Activated T-helper 17 cell treated with anti-CD3 and anti-CD28 coated beads, Interleukin-2, amount 50 U/mL, for 72 hours (primary cell): ENCODE measurements at regions not wholly inside any gene's neighbourhood (a gene's known extent, or its start where the extent isn't known, plus 50 kb on each side); places are given as distances from the start of the nearest gene placed in this dataset.

ENCODE experiments used
- ATAC-seq: fragments of 150-1000 bp; cut with Tn5 transposase; replicated peaks from 2 replicates; pipeline ENCODE4 v1.10.0; 2021; ENCODE audit warnings: mild to moderate bottlenecking, moderate library complexity
- H3K27ac Mint-ChIP-seq: one replicate; pipeline ENCODE4 v1.8.0; 2022; ENCODE audit warnings: mixed read lengths
- H3K27me3 Mint-ChIP-seq: one replicate; pipeline ENCODE4 v1.8.0; 2022; ENCODE audit warnings: mixed read lengths
- H3K36me3 Mint-ChIP-seq: one replicate; pipeline ENCODE4 v1.8.0; 2022; ENCODE audit warnings: low read depth, mild to moderate bottlenecking, mixed read lengths
- H3K4me1 Mint-ChIP-seq: one replicate; pipeline ENCODE4 v1.8.0; 2022; ENCODE audit warnings: mixed read lengths
- H3K4me3 Mint-ChIP-seq: one replicate; pipeline ENCODE4 v1.8.0; 2022; ENCODE audit warnings: mild to moderate bottlenecking, mixed read lengths
- H3K9me3 Mint-ChIP-seq: one replicate; pipeline ENCODE4 v1.8.0; 2022; ENCODE audit warnings: mixed read lengths

DNA sequence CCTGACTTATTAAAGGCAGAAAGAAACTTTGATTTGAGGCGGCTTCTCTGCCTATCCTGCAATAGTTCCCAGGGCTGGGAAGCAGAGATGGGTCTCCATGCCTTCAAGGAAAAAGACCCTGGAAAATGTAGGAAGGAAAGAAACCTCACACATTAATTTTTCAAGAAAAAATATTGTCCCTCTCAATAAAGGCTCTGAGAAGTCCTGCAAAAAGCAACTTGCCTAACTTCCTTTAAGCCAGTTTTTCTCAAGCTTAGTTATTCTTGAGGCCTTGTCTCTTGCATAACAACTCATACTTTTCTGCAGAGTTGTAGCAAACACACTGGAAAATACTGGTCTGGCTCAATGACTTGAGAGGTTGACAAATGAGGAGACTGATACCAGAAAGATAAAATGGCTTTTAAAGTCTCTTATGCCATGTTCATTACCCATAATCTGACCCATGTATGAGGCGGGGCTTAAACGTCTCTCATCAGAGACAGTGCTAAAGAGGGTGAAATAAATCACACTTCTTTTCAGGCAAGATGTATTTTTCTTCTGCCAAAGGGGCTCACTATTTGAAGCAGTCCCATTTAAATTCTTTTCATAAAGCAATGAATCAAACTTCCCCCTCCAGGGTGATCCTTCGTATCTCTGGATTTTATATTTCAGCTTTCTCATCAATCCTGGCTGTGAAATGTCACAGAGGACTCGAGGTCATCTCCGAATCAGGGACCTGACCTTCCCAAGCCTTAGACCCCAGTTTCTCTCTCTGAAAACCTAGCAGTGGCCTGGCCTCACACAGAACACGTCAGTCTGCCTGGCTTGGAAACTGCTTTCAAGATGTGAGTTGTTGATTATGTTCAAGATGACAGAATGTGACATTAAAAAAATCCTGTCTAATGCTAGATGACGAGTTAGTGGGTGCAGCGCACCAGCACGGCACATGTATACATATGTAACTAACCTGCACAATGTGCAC, 82.3 kb upstream of the KCNG1 start:
- no peak for ATAC-seq
- Mint-ChIP-seq H3K36me3 (no peaks in the 10 kb centered on the region), H3K27ac (no peak overlapping the region), H3K27me3 (peaks cover 19% of the 10 kb centered on the region), H3K4me3 (no peak overlapping the region), H3K4me1 (no peaks in the 10 kb centered on the region), H3K9me3 (no peaks in the 10 kb centered on the region)

DNA sequence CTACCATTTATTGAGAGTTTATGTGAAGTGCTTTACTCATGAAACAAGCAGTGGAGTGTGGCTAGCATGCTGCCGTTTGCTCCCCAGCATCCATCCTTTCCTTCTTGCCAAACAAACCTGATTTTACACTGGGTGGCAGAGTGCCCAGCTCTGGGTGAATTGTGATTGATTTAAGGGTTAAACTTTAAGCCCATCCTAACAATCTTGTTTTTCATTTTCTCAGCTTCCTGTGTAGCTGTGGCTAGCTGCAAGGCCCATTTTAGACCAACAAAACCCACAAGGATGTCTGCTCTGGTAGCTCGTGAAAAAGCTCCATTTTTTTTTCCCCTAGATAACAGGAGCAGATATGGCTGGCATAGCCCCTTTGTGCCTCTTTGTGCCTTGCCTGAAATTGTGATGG, 77.7 kb upstream of the KCNG1 start:
- Mint-ChIP-seq H3K4me1 (no peaks in the 10 kb centered on the region), H3K4me3 (no peak overlapping the region), H3K27ac (no peak overlapping the region), H3K27me3 (peaks cover 13% of the 10 kb centered on the region), H3K9me3 (no peaks in the 10 kb centered on the region), H3K36me3 (no peaks in the 10 kb centered on the region)
- no peak for ATAC-seq

DNA sequence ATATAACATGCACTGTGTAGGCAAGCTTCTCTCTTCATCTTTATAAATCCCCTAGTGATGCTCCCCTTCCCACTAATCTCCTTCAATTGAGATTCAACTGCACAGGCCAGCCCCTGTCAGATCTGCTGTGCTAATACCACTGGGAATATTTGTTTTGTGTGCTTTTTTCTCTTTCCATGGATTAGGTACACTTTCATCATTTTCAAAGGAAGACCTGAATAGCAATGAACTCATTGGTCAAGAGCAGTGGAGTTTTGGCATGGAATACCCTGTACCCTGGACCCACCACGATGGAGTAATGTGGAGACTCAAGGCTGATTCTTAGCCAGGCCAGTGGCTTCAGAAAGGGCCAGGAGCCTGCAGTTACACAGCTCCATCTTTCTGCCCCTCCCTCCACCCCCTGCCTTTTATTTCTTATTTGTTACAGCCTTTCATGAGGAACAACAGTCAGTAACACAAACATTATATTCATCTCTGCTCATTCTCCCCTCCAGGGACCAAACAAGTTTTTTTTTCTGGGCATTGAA, 75.4 kb upstream of the KCNG1 start:
- ATAC-seq, result no peak
- peaks cover 30% of the 10 kb centered on the region for H3K27me3 Mint-ChIP-seq
- H3K4me1 Mint-ChIP-seq, result no peaks in the 10 kb centered on the region
- no peak overlapping the region for H3K4me3 Mint-ChIP-seq
- no peaks in the 10 kb centered on the region for H3K36me3 Mint-ChIP-seq
- H3K9me3 Mint-ChIP-seq, result no peaks in the 10 kb centered on the region
- H3K27ac Mint-ChIP-seq, result no peak overlapping the region

DNA sequence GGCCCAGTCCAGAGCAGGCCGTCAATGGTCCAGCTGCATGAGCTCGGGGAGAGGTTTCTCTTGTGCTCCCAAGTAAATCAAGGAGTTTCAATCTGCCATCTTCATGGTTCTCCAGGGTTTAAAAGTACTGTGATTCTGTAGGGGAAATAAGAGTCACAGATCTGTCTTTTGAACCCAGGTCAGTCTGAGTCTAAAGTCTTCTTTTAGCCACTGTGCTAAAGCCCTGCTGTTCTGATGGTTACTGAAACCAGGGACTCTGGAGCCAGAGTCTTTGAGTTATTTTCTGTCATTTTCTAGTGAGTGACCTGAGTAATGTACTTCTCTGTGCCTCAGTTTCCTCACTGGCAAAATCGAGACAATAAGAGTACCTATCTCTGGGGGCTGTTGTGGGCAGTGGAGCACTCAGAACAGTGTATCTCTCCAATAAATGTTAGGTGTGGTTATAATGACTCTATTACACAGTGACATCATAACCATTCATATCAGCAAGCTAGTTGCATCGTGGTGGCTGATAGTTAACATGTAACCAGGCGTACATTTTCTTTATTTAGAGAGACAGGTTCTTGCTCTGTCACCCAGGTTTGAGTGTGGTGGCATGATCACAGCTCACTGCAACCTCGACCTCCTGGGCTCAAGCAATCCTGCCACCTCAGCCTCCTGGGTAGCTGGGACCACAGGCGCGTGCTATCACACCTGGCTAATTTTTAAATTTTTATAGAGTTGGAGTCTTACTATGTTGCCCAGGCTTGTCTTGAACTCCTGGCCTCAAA, 74.6 kb upstream of the KCNG1 start:
- Mint-ChIP-seq H3K4me3 (no peak overlapping the region), H3K27ac (no peak overlapping the region), H3K4me1 (peaks cover 1% of the 10 kb centered on the region), H3K27me3 (peaks cover 33% of the 10 kb centered on the region), H3K9me3 (no peaks in the 10 kb centered on the region), H3K36me3 (no peaks in the 10 kb centered on the region)
- no peak for ATAC-seq

DNA sequence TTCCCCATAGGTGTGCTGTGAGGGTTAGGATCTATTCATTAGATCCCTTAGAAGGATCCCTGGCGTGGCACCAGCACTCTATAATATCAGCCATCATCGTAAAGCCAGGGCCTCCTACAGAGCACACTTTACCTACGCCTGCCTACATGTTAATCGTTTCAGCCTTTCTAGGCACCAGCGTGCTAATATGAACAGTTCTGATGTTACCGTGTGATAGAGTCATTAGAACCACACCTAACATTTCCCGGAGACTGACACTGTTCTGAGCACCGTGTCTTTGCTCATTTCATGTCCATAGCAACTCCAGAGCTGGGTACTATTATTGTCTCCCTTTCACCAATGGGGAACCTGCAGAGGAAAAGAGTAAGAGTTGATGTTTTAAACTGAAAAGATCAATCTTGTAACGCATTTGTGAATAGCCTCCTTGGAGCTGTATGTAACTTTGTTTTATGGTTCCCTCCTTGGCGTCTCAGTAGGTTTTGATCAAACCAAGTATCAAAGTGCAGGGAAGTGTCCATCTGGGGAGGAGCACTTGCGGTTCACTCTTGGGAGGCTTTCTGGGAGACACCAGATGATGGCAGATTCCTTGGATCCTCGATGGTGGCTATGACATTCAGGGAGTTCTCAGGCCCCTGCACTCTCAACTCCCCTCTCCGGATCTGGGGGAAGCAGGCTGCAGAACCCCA, 73.8 kb upstream of the KCNG1 start:
- no peaks in the 10 kb centered on the region for H3K36me3 Mint-ChIP-seq

DNA sequence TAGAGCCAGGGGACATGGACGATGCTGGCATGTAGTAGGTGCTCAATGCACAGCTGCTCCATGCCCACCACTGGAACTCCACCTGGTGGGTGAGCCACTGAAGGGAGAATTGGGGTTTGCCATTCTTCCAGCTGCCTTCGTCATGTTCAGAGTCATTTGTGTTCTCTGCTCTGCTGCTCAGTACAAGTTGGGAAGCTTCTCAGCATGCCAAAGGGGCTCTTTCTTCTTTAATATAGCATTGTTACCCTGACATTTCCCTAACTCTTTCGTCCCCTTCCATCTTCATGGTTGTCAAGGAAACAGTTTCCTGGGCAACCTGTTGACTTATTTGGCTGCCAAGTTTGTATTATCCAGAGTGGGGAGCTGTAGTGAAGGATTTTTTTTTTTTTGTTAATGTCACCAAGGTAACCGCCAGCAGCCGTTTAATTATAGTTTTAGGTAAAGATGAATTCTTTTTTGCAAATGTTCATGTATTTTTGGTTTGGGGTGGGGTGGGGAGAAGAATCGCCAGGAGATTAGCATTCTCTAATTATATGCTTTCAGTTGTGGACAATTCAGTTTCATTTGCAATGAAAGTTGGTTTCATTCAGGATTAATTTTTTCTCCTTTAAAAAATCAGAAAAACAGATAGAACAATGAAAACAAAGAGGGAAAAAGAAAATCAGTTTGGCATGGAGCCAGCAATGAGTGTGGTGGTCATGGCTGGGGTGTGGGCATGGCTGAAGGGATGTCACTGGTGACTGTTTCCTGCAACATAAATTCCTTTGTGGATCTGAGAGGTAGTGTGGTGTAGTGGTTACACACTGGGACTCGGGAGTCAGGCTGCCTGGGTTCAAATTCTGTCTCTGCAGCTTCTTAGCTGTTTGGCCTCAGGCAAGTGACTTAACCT, 73.0 kb upstream of the KCNG1 start:
- peaks cover 47% of the 10 kb centered on the region for H3K27me3 Mint-ChIP-seq
- no peak overlapping the region for H3K27ac Mint-ChIP-seq
- peaks cover 4% of the 10 kb centered on the region for H3K4me1 Mint-ChIP-seq
- H3K36me3 Mint-ChIP-seq, result no peaks in the 10 kb centered on the region
- H3K4me3 Mint-ChIP-seq, result no peak overlapping the region
- ATAC-seq, result no peak
- no peaks in the 10 kb centered on the region for H3K9me3 Mint-ChIP-seq

More for the DNA sequence above, 73.8 kb upstream of the KCNG1 start:
- Mint-ChIP-seq H3K27ac (no peak overlapping the region), H3K9me3 (no peaks in the 10 kb centered on the region), H3K4me3 (no peak overlapping the region), H3K27me3 (peaks cover 40% of the 10 kb centered on the region), H3K4me1 (peaks cover 4% of the 10 kb centered on the region)
- no peak for ATAC-seq

DNA sequence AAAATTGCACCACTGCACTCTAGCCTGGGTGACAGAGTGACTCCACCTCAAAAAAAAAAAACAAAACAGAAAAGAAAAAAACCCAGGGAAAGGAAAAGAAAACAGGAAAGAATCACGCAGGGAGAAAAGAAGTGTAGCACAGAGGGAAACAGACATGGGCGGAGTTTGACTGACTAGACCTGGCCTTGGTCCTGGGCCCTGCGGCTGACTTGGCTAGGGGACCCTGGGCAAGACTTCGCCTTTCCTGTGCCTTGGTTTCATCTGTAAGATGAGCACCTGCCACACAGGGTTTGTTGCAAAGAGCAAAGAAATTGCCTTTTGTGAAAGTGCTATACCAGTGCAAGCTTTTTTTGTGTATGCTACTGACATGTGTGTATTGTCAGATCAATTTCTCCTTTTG, 71.3 kb upstream of the KCNG1 start:
- no peaks in the 10 kb centered on the region for H3K9me3 Mint-ChIP-seq
- peaks cover 4% of the 10 kb centered on the region for H3K4me1 Mint-ChIP-seq
- no peak overlapping the region for H3K27ac Mint-ChIP-seq
- no peak for ATAC-seq
- H3K36me3 Mint-ChIP-seq, result no peaks in the 10 kb centered on the region
- peaks cover 59% of the 10 kb centered on the region for H3K27me3 Mint-ChIP-seq
- no peak overlapping the region for H3K4me3 Mint-ChIP-seq

DNA sequence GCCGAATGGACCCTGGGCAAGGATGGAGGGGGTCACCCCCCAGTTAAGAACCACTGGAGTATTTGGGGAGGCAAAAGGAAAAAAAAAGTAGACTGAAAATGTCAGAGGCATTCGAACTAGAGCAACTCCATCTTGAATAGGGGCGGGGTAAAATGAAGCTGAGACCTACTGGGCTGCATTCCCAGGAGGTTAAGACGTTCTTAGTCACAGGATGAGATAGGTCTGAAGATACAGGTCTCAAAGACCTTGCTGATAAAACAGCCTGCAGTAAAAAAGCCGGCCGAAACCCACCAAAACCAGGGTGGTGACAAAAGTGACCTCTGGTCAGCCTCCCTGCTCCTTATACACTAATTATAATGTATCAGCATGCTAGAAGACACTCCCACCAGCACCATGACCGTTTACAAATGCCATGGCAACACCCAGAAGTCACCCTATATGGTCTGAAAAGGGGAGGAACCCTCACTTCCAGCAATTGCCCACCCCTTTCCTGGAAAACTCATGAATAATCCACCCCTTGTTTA, 70.4 kb upstream of the KCNG1 start:
- Mint-ChIP-seq H3K4me3 (no peak overlapping the region), H3K9me3 (no peaks in the 10 kb centered on the region), H3K36me3 (no peaks in the 10 kb centered on the region), H3K27ac (no peak overlapping the region), H3K27me3 (peaks cover 65% of the 10 kb centered on the region), H3K4me1 (peaks cover 4% of the 10 kb centered on the region)
- ATAC-seq, result no peak

DNA sequence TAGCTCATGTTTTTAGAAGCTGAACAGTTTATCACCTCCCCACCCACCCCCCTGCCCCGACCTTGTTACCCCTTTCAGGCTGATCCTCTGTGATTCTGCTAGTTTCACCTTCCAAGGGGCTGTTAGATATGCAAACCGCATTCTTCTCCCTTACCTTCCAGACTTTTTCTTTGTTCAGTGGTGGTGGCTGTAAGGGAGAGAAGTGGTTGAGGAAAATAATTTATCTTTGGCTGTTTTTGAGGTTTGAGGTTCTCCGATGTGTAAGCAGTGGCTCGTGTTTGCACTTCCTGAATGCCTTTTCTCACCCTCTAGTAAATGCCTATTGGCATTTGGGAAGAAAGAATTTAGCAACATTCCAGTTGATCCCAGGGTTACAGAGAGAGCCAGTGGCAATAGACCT, 69.4 kb upstream of the KCNG1 start:
- Mint-ChIP-seq H3K27ac (no peak overlapping the region), H3K4me1 (peaks cover 4% of the 10 kb centered on the region), H3K36me3 (no peaks in the 10 kb centered on the region), H3K27me3 (peaks cover 62% of the 10 kb centered on the region), H3K4me3 (no peak overlapping the region), H3K9me3 (no peaks in the 10 kb centered on the region)
- no peak for ATAC-seq

DNA sequence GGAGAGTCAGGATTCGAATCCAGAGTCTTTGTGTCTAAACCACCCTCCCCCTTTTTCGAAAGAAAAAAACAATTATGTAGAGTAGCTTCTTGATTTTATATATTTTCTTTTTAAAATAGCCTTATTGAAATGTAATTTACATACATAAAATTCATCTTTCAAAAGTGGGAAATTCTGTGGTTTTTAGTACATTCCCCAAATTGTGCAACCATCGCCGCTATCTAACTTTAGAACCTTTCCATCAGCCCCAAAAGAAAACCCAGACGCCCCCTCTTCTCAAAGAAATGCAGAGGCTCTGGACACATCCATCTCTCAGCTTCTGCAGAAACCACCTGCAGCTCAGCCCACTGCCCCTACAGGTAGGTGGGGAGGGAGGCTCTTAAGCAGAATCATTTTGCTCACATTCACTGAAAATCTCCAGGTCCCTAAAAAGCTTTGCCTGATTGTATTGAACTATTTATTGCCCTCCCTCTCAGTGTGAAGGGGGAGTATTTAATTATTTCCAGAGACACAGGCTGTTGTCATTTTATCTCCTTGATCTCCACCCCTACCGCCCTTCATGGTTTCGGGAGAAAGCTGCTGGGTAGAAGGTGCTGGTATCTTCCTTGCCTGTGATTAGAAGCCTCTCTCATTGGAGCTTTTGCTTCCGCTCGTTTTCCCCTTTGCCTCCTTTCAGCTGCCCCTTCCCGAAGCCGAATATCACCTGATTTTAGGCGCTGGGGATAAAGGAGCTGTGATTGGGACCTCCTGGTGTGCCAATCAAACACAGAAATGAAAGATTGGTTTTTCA, 68.7 kb upstream of the KCNG1 start:
- Mint-ChIP-seq H3K27ac (no peak overlapping the region), H3K27me3 (peaks cover 64% of the 10 kb centered on the region), H3K9me3 (no peaks in the 10 kb centered on the region), H3K4me3 (no peak overlapping the region), H3K36me3 (no peaks in the 10 kb centered on the region), H3K4me1 (peaks cover 4% of the 10 kb centered on the region)
- no peak for ATAC-seq

DNA sequence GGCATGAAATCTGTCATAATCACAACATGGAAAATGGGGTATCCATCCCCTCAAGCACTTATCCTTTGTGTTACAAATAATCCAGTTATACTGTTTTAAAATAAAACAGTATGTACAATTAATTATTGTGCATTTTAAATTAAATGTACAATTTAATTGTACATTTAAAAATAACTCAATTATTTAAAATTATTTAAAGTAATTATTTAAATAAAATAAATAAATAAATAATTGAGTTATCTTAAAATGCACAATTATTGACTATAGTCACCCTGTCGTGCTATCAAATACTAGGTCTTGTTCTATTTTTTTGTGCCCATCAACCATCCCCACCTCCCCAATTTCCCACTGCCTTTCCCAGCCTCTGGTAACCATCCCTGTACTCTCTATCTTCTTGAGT, 66.9 kb upstream of the KCNG1 start:
- ATAC-seq, result no peak

DNA sequence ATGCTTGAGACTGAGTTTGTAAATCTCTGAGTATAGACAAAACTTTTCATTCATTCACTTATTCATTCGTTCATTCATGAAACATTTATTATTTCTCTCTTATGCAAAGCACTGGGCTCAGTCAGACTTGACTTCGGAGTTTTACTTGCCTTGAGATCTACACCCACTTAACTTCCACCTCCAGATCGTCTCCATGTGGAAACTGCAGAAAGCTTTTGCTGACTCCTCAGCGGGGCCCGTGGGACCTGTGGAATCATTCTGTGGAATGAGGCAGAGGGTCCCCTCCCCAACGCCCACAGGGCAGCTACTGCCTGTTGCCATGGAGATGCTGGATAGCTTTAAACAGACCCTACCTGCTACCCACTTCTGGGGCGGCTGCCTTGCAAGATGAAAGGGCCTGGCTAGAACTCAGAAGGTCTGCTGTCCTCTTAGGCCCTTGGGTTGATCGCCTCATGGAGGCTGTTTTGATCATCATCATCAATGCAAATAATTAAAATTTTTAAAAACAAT, 66.4 kb upstream of the KCNG1 start:
- no peak overlapping the region for H3K4me3 Mint-ChIP-seq
- H3K36me3 Mint-ChIP-seq, result no peaks in the 10 kb centered on the region
- ATAC-seq, result no peak
- H3K9me3 Mint-ChIP-seq, result no peaks in the 10 kb centered on the region
- peaks cover 58% of the 10 kb centered on the region for H3K27me3 Mint-ChIP-seq
- no peak overlapping the region for H3K27ac Mint-ChIP-seq
- peaks cover 4% of the 10 kb centered on the region for H3K4me1 Mint-ChIP-seq

More for the DNA sequence above, 66.9 kb upstream of the KCNG1 start:
- no peak overlapping the region for H3K27ac Mint-ChIP-seq
- H3K9me3 Mint-ChIP-seq, result no peaks in the 10 kb centered on the region
- peaks cover 57% of the 10 kb centered on the region for H3K27me3 Mint-ChIP-seq
- H3K36me3 Mint-ChIP-seq, result no peaks in the 10 kb centered on the region
- no peak overlapping the region for H3K4me3 Mint-ChIP-seq
- H3K4me1 Mint-ChIP-seq, result peaks cover 4% of the 10 kb centered on the region

DNA sequence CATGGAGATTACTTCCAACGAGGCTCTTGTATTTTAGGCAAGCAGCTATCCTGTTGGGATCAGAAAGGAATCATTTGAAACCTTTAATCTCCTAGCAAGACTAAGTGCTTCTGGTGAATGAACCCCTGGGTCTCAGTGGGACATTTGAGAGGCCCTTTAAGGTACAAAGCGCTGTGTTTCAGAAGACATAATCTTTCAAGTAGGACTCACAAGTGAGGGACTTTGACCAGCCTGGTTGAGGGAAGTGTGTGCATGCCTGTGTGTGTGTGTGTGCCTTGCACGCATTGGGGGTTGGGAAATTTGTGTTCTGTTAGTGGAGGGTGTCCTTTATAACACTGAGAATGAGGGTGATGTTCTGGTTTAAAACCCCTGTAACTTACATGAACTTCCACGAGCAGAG, 64.4 kb upstream of the KCNG1 start:
- no peak overlapping the region for H3K27ac Mint-ChIP-seq
- H3K4me3 Mint-ChIP-seq, result no peak overlapping the region
- no peaks in the 10 kb centered on the region for H3K9me3 Mint-ChIP-seq
- no peaks in the 10 kb centered on the region for H3K36me3 Mint-ChIP-seq
- ATAC-seq, result no peak
- H3K4me1 Mint-ChIP-seq, result peaks cover under 1% of the 10 kb centered on the region
- peaks cover 54% of the 10 kb centered on the region for H3K27me3 Mint-ChIP-seq
